ENCODE measurements at regions not wholly inside any gene's neighbourhood (a gene's known extent, or its start where the extent isn't known, plus 50 kb on each side); places are given as distances from the start of the nearest gene placed in this dataset.

DNA sequence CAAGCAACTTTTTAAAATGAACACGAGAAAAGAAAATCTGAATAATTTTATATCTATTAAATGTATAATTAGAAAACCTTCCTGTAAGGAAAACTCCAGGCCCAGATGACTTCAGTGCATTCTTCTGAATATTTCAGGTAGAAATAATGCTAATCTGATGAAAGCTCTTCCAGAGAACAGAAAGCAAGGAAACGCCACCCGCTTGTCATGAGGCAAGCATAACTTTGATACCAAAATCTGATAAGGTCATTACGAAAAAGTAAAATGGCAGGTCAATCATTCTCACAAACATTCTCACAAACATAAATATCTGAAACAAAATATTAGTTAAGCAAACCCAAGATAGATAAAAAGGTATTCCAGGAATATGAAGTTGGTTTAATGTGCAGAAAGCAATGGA lies 60.6 kb upstream of the PCSK6 start:
- no peak for DNase-seq
- no peak overlapping the region for H3K27ac ChIP-seq
- no peak overlapping the region for H3K9ac ChIP-seq (ENCODE audit: low read depth in 2 of 2, low read length in 2 of 2)
- intact Hi-C loops (cut with DNase I): no loop called here
- H3K9me3 ChIP-seq: no peaks in the 10 kb centered on the region
- H3K4me1 ChIP-seq: no peaks in the 10 kb centered on the region
- no peaks in the 10 kb centered on the region for H3K27me3 ChIP-seq
- no peaks in the 10 kb centered on the region for H3K36me3 ChIP-seq
- H3K4me3 ChIP-seq: no peak overlapping the region
- TF ChIP-seq, protein P1, sequence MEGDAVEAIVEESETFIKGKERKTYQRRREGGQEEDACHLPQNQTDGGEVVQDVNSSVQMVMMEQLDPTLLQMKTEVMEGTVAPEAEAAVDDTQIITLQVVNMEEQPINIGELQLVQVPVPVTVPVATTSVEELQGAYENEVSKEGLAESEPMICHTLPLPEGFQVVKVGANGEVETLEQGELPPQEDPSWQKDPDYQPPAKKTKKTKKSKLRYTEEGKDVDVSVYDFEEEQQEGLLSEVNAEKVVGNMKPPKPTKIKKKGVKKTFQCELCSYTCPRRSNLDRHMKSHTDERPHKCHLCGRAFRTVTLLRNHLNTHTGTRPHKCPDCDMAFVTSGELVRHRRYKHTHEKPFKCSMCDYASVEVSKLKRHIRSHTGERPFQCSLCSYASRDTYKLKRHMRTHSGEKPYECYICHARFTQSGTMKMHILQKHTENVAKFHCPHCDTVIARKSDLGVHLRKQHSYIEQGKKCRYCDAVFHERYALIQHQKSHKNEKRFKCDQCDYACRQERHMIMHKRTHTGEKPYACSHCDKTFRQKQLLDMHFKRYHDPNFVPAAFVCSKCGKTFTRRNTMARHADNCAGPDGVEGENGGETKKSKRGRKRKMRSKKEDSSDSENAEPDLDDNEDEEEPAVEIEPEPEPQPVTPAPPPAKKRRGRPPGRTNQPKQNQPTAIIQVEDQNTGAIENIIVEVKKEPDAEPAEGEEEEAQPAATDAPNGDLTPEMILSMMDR (IDR thresholded peaks at IDR 0.05): no peak

DNA sequence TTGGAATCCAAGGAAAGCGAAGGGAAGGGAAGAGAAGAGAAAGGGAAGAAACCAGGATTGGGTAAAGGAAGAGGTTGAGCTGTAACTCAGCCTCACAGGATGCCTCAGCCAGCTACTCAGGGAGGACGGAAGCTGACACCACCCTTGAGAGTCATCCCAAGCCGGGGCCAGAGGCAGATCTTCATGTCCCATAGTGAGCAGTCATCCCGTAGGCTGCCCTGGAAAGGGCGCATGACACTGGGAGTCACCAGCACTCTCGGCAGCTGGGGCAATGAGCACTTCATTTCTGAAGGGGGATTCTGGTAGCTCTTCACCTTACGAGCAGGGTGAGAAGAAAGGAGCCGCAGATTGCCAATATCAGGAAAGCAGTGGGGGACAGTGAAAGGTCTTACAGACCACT lies 60.1 kb upstream of the PCSK6 start:
- Histone ChIP-seq H3K9me3 (no peaks in the 10 kb centered on the region), H3K4me1 (no peaks in the 10 kb centered on the region), H3K27ac (no peak overlapping the region), H3K36me3 (no peaks in the 10 kb centered on the region), H3K27me3 (no peaks in the 10 kb centered on the region), H3K9ac (ENCODE audit: low read depth in 2 of 2, low read length in 2 of 2) (no peak overlapping the region), H3K4me3 (no peak overlapping the region)
- intact Hi-C loops (cut with DNase I): no loop called here
- no peak for DNase-seq
- TF ChIP-seq, protein P1 (IDR thresholded peaks at IDR 0.05): no peak

DNA sequence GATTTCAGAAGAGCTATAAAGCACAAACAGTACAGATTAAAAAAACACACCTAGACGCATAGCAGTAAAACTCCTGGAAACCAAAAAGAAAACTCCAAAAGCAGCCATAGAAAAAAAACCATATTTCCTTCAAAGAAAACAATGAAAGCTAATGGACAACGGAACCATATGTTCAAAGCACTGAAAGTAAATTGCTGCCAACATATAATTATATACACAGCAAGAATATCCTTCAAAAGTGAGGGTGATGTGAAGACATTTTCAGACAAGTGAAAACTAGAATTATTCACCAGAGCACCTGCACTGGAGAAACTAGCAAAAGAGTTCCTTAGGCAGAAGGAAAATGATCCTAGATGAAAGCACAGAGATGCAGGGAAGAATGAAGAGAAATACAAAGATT lies 58.2 kb upstream of the PCSK6 start:
- no peaks in the 10 kb centered on the region for H3K4me1 ChIP-seq
- no peak overlapping the region for H3K9ac ChIP-seq (ENCODE audit: low read depth in 2 of 2, low read length in 2 of 2)
- no peak overlapping the region for H3K27ac ChIP-seq
- intact Hi-C loops (cut with DNase I): no loop called here
- DNase-seq: no peak
- H3K9me3 ChIP-seq: no peaks in the 10 kb centered on the region
- H3K4me3 ChIP-seq: no peak overlapping the region
- TF ChIP-seq, protein P1 (IDR thresholded peaks at IDR 0.05): no peak
- no peaks in the 10 kb centered on the region for H3K36me3 ChIP-seq
- no peaks in the 10 kb centered on the region for H3K27me3 ChIP-seq

DNA sequence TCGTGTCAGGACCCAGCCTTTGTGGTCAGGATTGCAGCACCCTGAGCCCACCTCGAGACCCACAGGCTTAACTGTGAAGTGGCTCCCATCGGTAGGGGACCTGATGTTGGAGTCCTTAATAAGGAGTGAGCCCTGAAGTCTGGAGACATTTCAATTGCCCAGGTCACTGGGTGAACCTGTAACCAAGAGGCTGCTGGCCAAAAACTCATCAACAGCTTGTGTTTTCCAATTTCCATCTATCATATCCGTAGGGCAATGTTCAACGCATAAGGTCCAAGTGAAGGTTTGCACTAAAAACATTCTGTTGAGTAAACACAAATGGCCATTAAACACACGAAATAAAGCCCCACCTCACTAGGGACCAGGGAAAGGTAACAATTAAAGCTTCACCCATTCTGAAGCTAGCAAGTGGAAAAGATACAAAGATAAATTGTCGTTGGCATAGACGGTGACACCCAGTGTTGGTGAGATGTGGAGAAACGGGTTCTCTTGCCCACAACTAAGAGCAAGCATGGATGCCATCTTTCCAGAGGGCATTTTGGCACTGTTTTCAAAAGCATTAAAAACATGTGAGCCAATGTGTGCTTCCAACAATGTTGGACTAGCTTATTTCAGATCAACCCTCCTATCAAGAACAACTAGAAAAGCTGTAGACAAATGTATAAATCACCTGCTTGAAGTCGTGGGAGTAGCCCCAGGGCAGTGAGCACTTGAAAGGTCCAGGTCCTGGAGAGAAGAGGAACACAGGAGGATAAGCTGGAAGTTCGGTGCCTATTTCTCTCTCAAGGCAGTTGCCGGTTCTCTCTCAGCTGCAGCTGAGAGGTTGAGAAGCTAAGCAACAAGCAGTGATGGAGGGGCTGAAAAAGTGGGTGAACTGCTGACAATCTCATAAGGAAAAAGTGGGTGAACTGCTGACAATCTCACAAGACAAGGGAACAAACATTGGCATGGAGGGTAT lies 56.3 kb upstream of the PCSK6 start:
- Histone ChIP-seq H3K27me3 (no peaks in the 10 kb centered on the region), H3K4me1 (no peaks in the 10 kb centered on the region)
- intact Hi-C loops (cut with DNase I): no loop called here

DNA sequence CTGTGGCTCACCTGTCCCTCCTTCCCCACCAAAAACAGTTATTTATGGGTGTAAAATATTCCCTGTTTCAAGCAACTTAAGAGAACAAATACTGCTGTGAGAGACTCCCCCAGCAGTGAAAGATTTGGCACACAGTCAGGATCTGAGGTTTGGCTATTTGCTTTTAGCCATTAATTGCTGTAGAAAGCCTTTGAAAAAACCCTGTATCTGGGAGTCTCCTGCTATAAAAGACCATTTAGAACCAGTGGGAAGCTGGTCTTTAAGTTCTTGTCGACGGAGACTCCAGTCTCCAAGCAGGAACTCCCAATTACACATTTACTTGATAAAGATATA lies 55.1 kb upstream of the PCSK6 start:
- Histone ChIP-seq H3K9me3 (no peaks in the 10 kb centered on the region), H3K4me3 (no peak overlapping the region), H3K9ac (ENCODE audit: low read depth in 2 of 2, low read length in 2 of 2) (no peak overlapping the region), H3K27me3 (no peaks in the 10 kb centered on the region), H3K36me3 (no peaks in the 10 kb centered on the region), H3K27ac (no peak overlapping the region), H3K4me1 (no peaks in the 10 kb centered on the region)
- TF ChIP-seq, protein P1 (IDR thresholded peaks at IDR 0.05): no peak
- DNase-seq: no peak
- intact Hi-C loops (cut with DNase I): no loop called here

More for the DNA sequence above, 56.3 kb upstream of the PCSK6 start:
- no peak overlapping the region for H3K27ac ChIP-seq
- DNase-seq: no peak
- H3K36me3 ChIP-seq: no peaks in the 10 kb centered on the region
- H3K9me3 ChIP-seq: no peaks in the 10 kb centered on the region
- TF ChIP-seq, protein P1 (IDR thresholded peaks at IDR 0.05): no peak
- no peak overlapping the region for H3K4me3 ChIP-seq
- no peak overlapping the region for H3K9ac ChIP-seq (ENCODE audit: low read depth in 2 of 2, low read length in 2 of 2)
